AG04449 (cell line): ENCODE measurements at regions not wholly inside any gene's neighbourhood (a gene's known extent, or its start where the extent isn't known, plus 50 kb on each side); places are given as distances from the start of the nearest gene placed in this dataset.

Experiments
- CTCF ChIA-PET: fragments of 350-600 bp; formaldehyde crosslinking; extraction: SDS; loops from one replicate; lab custom pipeline; 2021; ENCODE audit warnings: antibody characterized with exemption; lab: Yijun Ruan, JAX
- POLR2A ChIA-PET: fragments of 400-600, 350-600 bp; formaldehyde crosslinking; extraction: SDS; loops from one replicate; lab custom pipeline; 2020; ENCODE audit warnings: antibody characterized with exemption, inconsistent platforms; lab: Yijun Ruan, JAX
- DNase-seq: peaks from one replicate; pipeline ENCODE4 v3.0.0-alpha.2; 2010; ENCODE audit warnings: low read depth, low spot score
- H3K4me3 ChIP-seq: 2 replicates; pipeline ENCODE4 v1.5.1; 2011; ENCODE audit warnings: low read depth, mild to moderate bottlenecking, control low read depth, low read length
- TF ChIP-seq, protein P1 (sequence below): IDR thresholded peaks from one replicate; pipeline ENCODE4 v1.5.1; 2011; ENCODE audit warnings: mild to moderate bottlenecking, moderate library complexity, low read length, control low read depth, inconsistent platforms; ENCODE audit not compliant: insufficient read depth; ENCODE audit errors: missing control alignments

DNA sequence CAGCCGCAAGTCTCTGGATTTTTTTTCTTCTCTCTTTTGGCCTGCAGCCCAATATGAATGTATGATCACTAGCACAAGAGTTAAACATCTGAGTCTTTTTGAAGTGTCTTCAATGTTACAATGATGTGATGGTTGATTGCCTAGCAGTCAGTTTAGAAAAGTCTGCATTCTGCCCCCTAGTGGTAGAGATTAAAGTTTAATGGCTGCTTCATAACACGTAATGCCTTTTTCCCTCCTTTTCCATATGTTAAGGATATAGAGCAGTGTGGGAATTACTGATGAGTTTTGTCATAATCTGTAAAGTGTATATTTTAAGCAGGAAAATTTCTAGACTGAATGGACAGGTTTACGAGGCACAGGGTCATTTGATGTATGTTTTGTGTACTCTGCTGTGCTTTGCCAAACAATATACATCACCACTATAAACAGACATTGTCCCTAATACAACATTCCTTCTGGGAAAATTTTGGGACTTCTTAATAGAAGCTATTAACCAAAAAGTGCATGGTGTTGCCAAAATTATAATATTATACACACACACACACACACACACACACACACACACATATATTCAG lies 1038.5 kb upstream of the NR2F2 start:
- ChIA-PET CTCF (interaction anchor here (0.6 to 4.8 kb wide), 14 partner anchors 10 to 1063 kb away, joined by 3 to 37 read pairs (median 6); no protein-coding TSS in a partner anchor), POLR2A (no interaction called here)
- TF ChIP-seq, protein P1, sequence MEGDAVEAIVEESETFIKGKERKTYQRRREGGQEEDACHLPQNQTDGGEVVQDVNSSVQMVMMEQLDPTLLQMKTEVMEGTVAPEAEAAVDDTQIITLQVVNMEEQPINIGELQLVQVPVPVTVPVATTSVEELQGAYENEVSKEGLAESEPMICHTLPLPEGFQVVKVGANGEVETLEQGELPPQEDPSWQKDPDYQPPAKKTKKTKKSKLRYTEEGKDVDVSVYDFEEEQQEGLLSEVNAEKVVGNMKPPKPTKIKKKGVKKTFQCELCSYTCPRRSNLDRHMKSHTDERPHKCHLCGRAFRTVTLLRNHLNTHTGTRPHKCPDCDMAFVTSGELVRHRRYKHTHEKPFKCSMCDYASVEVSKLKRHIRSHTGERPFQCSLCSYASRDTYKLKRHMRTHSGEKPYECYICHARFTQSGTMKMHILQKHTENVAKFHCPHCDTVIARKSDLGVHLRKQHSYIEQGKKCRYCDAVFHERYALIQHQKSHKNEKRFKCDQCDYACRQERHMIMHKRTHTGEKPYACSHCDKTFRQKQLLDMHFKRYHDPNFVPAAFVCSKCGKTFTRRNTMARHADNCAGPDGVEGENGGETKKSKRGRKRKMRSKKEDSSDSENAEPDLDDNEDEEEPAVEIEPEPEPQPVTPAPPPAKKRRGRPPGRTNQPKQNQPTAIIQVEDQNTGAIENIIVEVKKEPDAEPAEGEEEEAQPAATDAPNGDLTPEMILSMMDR: peak; percentile 55
- no peak overlapping the region for H3K4me3 ChIP-seq
- DNase-seq: no peak

DNA sequence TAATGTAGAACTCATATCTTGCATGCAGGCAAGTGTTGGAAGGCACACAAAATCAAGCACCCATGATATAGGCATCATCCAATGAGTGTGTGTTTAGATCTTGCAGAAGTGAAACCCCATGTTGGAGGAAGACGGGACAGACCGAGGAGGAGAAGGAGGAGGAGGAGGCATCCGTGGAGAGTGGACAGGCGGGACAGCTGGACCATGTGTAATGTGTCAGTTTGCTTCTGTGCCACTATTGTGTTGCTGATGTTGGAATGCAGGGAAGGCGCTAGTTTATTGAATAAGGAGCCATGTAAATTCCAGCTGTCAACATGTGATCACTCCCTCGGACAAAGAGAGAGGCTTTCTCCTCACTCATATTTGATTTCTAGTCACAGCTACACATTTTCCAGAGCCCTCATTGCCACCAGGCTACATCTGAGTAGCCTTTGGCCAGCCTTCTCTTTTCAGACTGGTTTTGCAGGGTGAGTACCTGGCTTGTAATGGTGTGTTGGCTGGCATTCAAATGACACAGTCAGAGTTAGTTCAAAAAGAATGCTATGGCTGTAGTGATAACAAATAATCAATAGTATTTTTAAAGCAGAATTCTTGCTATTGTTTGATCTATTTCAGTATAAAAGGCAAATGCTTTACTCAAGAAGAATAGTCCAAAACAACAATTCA lies 1037.6 kb upstream of the NR2F2 start:
- no peak for DNase-seq
- TF ChIP-seq, protein P1: no peak
- ChIA-PET CTCF (interaction anchor here (1.2 to 4.8 kb wide), 10 partner anchors 11 to 1062 kb away, joined by 3 to 37 read pairs (median 7); no protein-coding TSS in a partner anchor), POLR2A (no interaction called here)
- no peak overlapping the region for H3K4me3 ChIP-seq

DNA sequence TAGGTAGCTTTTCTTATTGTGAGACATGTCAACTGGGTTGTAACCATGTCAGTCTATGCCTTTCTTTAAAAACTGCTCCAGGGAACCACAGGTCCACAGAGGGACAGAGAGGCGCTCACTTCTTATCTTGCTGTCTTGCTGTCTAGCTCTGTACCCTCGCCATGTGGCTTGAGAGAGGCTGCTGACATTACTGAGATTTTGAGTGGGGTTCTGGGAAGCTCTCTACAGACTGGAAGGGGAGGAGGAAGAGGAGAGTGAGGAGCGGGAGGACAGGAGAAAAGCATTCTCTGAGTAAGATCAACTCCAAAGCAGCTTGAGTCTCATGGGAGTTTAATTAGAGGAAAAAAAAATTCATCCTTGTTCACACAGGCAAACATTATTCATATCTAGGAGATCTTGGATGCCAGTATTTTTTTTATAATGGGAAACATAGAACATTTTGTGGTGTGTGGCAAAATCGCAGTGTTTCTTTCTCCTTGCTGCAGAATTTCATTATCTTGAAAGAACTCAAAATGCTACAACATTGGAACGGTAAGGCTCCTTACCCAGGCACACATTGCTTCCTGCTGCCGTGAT lies 1037.0 kb upstream of the NR2F2 start:
- no peak for DNase-seq
- H3K4me3 ChIP-seq: no peak overlapping the region
- CTCF ChIA-PET: interaction anchor here (1.3 to 4.8 kb wide), 5 partner anchors 11 to 269 kb away, joined by 3 to 37 read pairs (median 15); no protein-coding TSS in a partner anchor
- TF ChIP-seq, protein P1: no peak
- POLR2A ChIA-PET: no interaction called here

DNA sequence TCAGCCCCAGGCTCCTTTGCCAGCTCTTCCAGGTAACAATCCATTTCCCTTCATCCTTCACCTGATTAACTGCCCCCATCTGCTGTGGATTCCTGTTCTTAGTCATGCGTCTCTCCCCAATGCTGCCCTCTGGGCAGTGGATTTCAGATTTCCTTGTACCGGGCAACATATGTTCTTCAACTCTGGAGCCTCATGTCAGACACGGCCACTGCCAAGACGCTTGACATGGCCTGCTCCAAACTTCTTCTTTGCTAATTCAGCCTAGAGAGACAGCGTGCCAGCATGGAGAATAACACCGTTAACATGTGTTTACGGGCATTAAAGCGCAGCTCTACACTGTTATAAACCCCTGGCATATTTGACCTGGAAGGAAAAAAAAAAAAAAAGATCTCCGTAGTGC lies 1035.1 kb upstream of the NR2F2 start:
- no peak overlapping the region for H3K4me3 ChIP-seq
- no peak for DNase-seq
- POLR2A ChIA-PET: no interaction called here
- TF ChIP-seq, protein P1: no peak
- CTCF ChIA-PET: interaction anchor here (1.3 kb wide), 1 partner anchor 9 kb away, joined by 4 read pairs; no protein-coding TSS in a partner anchor

DNA sequence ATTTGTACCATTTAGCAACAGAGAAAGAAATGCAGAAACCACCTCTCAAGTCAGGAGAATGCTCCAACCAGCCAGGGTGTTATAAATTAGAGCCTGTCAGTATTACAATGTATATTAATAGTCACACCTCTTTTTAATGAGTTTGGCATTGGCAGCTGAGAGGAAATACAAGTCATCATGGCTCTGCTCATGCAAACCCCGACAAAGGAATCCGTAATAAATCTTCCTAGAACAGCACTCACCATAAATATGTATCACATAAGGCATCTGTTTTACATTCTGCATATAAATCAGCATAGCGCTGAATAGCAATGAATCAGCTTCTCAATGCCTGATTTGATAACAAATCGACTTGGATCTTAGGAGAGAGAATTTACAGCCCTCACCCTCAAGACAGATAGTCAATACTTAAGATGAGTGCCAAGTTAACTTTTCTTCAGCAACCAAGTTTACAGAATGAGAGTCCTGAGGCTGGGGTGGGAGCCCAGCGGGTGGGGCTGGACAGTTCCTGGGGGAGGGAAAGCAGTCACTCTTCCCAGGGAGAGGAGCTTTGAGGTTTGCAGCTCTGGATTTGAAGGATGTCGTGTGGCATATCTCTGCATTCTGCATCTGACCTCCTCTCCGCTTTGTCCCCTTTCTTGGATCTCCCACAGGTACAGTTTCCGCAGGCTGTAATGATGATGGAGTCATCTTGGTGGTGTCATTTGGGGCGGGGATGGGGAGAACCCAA lies 1034.4 kb upstream of the NR2F2 start:
- CTCF ChIA-PET: interaction anchor here (1.6 to 1.7 kb wide), 2 partner anchors 17 to 37 kb away, joined by 3 to 4 read pairs; no protein-coding TSS in a partner anchor
- no peak for DNase-seq
- POLR2A ChIA-PET: interaction anchor here (0.9 kb wide), 1 partner anchor 29 kb away, joined by 3 read pairs; no protein-coding TSS in a partner anchor
- TF ChIP-seq, protein P1: no peak
- no peak overlapping the region for H3K4me3 ChIP-seq
